ENCODE measurements at regions not wholly inside any gene's neighbourhood (a gene's known extent, or its start where the extent isn't known, plus 50 kb on each side); places are given as distances from the start of the nearest gene placed in this dataset.

GRCh38 chr7:57370066-57370738 is 79.8 kb upstream of the ZNF716 start (continued):
- TF ChIP-seq CHD7 (IDR thresholded peaks at IDR 0.05; ENCODE audit: insufficient replicate concordance, low read length) (no peak), CTBP2 (IDR thresholded peaks at IDR 0.05; ENCODE audit: borderline replicate concordance, insufficient read depth, insufficient read length, low read length) (no peak), HDAC2 (IDR thresholded peaks at IDR 0.05; ENCODE audit: borderline replicate concordance in 1 of 2, low read depth in 2 of 2, low read length in 2 of 2) (no peak), RAD21 (IDR thresholded peaks at IDR 0.05 in 1 of 2, conservative IDR thresholded peaks at IDR 0.05 in 1 of 2; ENCODE audit: low read depth in 2 of 2, low read length in 2 of 2) (no peak), EGR1 (IDR thresholded peaks at IDR 0.05; ENCODE audit: borderline replicate concordance, low read depth, low read length) (no peak), YY1 (IDR thresholded peaks at IDR 0.05; ENCODE audit: low read depth, low read length) (no peak)

Data from H1 (cell line).